DND-41 (cell line): ENCODE measurements at regions not wholly inside any gene's neighbourhood (a gene's known extent, or its start where the extent isn't known, plus 50 kb on each side); places are given as distances from the start of the nearest gene placed in this dataset.
"Not testable (repeated sequence)": the region's sequence is repeated elsewhere in the genome, so short reads cannot be mapped to it uniquely, and the experiment has no call there.

Experiments used
- ATAC-seq: fragments of 200-7000 bp; cut with Tn5 transposase; 3 replicates; pipeline ENCODE4 v1.9.1; 2021; ENCODE audit warnings: low read depth; ENCODE audit not compliant: insufficient read depth
- DNase-seq: peaks from one replicate; pipeline ENCODE4 v3.0.0-alpha.2; 2020
- H2AFZ ChIP-seq: 2 replicates; pipeline ENCODE4 v1.6.0; 2012; ENCODE audit warnings: low read depth, low read length
- H3K27ac ChIP-seq: 2 replicates; pipeline ENCODE4 v1.5.1; 2012; ENCODE audit warnings: low read length, inconsistent platforms
- H3K27me3 ChIP-seq: fragments of 200-600 bp; sonication (generic); 2 replicates; pipeline ENCODE4 v1.6.0; 2012; ENCODE audit warnings: low read length, mild to moderate bottlenecking, inconsistent platforms; ENCODE audit not compliant: insufficient read depth, poor library complexity
- H3K36me3 ChIP-seq: 2 replicates; pipeline ENCODE4 v1.5.1; 2012; ENCODE audit warnings: low read length, inconsistent platforms; ENCODE audit not compliant: insufficient read depth
- H3K4me1 ChIP-seq: 2 replicates; pipeline ENCODE4 v1.5.1; 2012; ENCODE audit warnings: mild to moderate bottlenecking, low read length; ENCODE audit not compliant: insufficient read depth
- H3K4me2 ChIP-seq: 2 replicates; pipeline ENCODE4 v1.6.0; 2012; ENCODE audit warnings: mild to moderate bottlenecking, moderate library complexity, low read length, inconsistent platforms; ENCODE audit not compliant: insufficient read depth
- H3K4me3 ChIP-seq, 2 experiments: fragments of 200-600 bp in 1 of 2; shearing (Covaris generic) in 1 of 2; 2 replicates each; pipeline ENCODE4 v1.5.1; 2012 to 2016; ENCODE audit warnings: inconsistent platforms in 2 of 2, low read length in 2 of 2, mild to moderate bottlenecking in 2 of 2, low read depth in 1 of 2, moderate library complexity in 1 of 2
- H3K79me2 ChIP-seq: 2 replicates; pipeline ENCODE4 v1.6.0; 2012; ENCODE audit warnings: low read length, inconsistent platforms; ENCODE audit not compliant: insufficient read depth
- H3K9ac ChIP-seq: 2 replicates; pipeline ENCODE4 v1.6.0; 2012; ENCODE audit warnings: low read depth, mild to moderate bottlenecking, inconsistent platforms, low read length, moderate library complexity
- H3K9me3 ChIP-seq: 2 replicates; pipeline ENCODE4 v1.5.1; 2012; ENCODE audit warnings: low read length, moderate library complexity, mild to moderate bottlenecking, inconsistent platforms; ENCODE audit not compliant: insufficient read depth, severe bottlenecking
- H4K20me1 ChIP-seq: 2 replicates; pipeline ENCODE4 v1.6.0; 2012; ENCODE audit warnings: low read length; ENCODE audit not compliant: insufficient read depth
- CTCF ChIP-seq: IDR thresholded peaks from 2 replicates; pipeline ENCODE4 v1.5.1; 2012; ENCODE audit warnings: borderline replicate concordance, low read length, moderate library complexity, mild to moderate bottlenecking; ENCODE audit not compliant: poor library complexity, severe bottlenecking; ENCODE audit errors: extremely low read depth
- EZH2 ChIP-seq: IDR thresholded peaks from 3 replicates; pipeline ENCODE4 v1.6.1; 2012; ENCODE audit warnings: borderline replicate concordance, low read depth, mild to moderate bottlenecking, moderate library complexity, low read length, inconsistent platforms; ENCODE audit not compliant: severe bottlenecking

- no peaks in the 10 kb centered on the region for H3K36me3 ChIP-seq
- no peak overlapping the region for H3K4me2 ChIP-seq
- H2AFZ ChIP-seq: no peak overlapping the region
- no peak overlapping the region for H3K4me3 ChIP-seq
- no peaks in the 10 kb centered on the region for H4K20me1 ChIP-seq
- no peaks in the 10 kb centered on the region for H3K4me1 ChIP-seq
- H3K27ac ChIP-seq: no peak overlapping the region
- H3K79me2 ChIP-seq: no peaks in the 10 kb centered on the region
- no peak for TF ChIP-seq CTCF
- TF ChIP-seq EZH2: no peak
- ATAC-seq (no peak), DNase-seq (no peak)
- no peaks in the 10 kb centered on the region for H3K9me3 ChIP-seq
- H3K9ac ChIP-seq: no peak overlapping the region
- H3K27me3 ChIP-seq: no peaks in the 10 kb centered on the region
These were observed 804.2 kb downstream of the CENPC start for GRCh38 chr4:66741081-66741480.

GRCh38 chr4:66736606-66737005 lies 808.7 kb downstream of the CENPC start:
- H3K4me2 ChIP-seq: no peak overlapping the region
- no peak for ATAC-seq
- H4K20me1 ChIP-seq: no peaks in the 10 kb centered on the region
- H2AFZ ChIP-seq: no peak overlapping the region
- H3K4me1 ChIP-seq: no peaks in the 10 kb centered on the region
- no peak overlapping the region for H3K27ac ChIP-seq
- H3K36me3 ChIP-seq: no peaks in the 10 kb centered on the region
- TF ChIP-seq EZH2 (no peak), CTCF (no peak)
- no peaks in the 10 kb centered on the region for H3K9me3 ChIP-seq
- H3K79me2 ChIP-seq: no peaks in the 10 kb centered on the region
- no peak overlapping the region for H3K9ac ChIP-seq
- H3K27me3 ChIP-seq: no peaks in the 10 kb centered on the region
- H3K4me3 ChIP-seq: no peak overlapping the region
- no peak for DNase-seq

GRCh38 chr4:66728280-66728679 lies 817.0 kb downstream of the CENPC start:
- H3K9ac ChIP-seq: no peak overlapping the region
- H3K36me3 ChIP-seq: no peaks in the 10 kb centered on the region
- no peaks in the 10 kb centered on the region for H3K9me3 ChIP-seq
- no peak for DNase-seq
- H3K4me3 ChIP-seq: no peak overlapping the region
- no peak overlapping the region for H2AFZ ChIP-seq
- TF ChIP-seq CTCF (no peak), EZH2 (no peak)
- H3K4me2 ChIP-seq: no peak overlapping the region
- no peaks in the 10 kb centered on the region for H3K79me2 ChIP-seq
- no peaks in the 10 kb centered on the region for H3K4me1 ChIP-seq
- H3K27ac ChIP-seq: no peak overlapping the region
- no peaks in the 10 kb centered on the region for H3K27me3 ChIP-seq
- no peaks in the 10 kb centered on the region for H4K20me1 ChIP-seq
- ATAC-seq: no peak

GRCh38 chr4:66712301-66712921 lies 832.9 kb downstream of the CENPC start:
- H3K27me3 ChIP-seq, ATAC-seq, H3K79me2 ChIP-seq, DNase-seq, H3K4me2 ChIP-seq, H4K20me1 ChIP-seq, H3K9me3 ChIP-seq, H3K4me3 ChIP-seq, H3K27ac ChIP-seq, H3K9ac ChIP-seq, H3K36me3 ChIP-seq, H2AFZ ChIP-seq, H3K4me1 ChIP-seq: not testable (repeated sequence)
